Upper lobe of left lung (tissue), 4 donors: ENCODE measurements at regions not wholly inside any gene's neighbourhood (a gene's known extent, or its start where the extent isn't known, plus 50 kb on each side); places are given as distances from the start of the nearest gene placed in this dataset.

Experiments used
- EP300 ChIP-seq, 4 donors: sonication (generic); formaldehyde crosslinking; IDR thresholded peaks; one replicate each; pipeline ENCODE4 v1.5.1; 2017; ENCODE audit warnings: antibody characterized with exemption in 4 of 4, control low read depth in 2 of 4
- POLR2A ChIP-seq, 4 donors: fragments of 450-650 bp; IDR thresholded peaks; one replicate each; pipeline ENCODE4 v1.5.1; 2016 to 2017; ENCODE audit warnings: antibody characterized with exemption in 4 of 4, mild to moderate bottlenecking in 2 of 4
- POLR2AphosphoS5 ChIP-seq, 2 donors: sonication (generic); formaldehyde crosslinking; IDR thresholded peaks; one replicate each; pipeline ENCODE4 v1.5.1; 2017; ENCODE audit warnings: antibody characterized with exemption in 2 of 2
- TF ChIP-seq, protein P1 (sequence below), 6 experiments: fragments of 450-650 bp in 4 of 6; fragments of 200-600 bp in 2 of 6; sonication (generic) in 2 of 6; IDR thresholded peaks; one replicate each; pipeline ENCODE4 v1.5.1; 2016 to 2019; ENCODE audit warnings: antibody characterized with exemption in 6 of 6

DNA sequence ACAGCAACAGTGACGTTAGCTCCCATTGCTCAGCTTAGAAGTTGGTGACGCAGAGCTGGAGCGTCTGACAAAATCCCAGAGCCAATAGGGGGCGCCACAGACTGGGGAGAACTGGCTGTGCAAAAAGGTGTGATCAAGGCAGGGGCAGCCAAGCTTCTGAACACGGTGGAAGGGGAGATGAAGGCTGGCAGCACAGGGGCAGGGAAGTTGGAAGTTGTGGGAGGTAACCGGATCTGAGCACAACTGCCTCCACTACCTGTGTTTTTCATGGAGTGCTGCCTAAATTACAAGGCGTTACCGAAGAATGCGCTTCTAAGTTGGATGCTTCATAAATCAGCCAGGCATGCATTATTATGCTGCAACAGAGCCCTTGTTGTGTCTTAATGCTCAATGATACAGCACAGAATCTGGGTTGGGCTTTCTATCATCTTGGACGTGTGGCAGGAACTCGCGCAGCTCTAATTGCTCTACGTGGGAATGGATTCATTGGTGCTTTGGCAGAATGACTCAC is 370.0 kb downstream of the SLC4A3 start:
- TF ChIP-seq EP300 (IDR thresholded peaks at IDR 0.05) (no peak), POLR2AphosphoS5 (IDR thresholded peaks at IDR 0.05) (no peak), POLR2A (IDR thresholded peaks at IDR 0.05) (no peak)
- TF ChIP-seq, protein P1, sequence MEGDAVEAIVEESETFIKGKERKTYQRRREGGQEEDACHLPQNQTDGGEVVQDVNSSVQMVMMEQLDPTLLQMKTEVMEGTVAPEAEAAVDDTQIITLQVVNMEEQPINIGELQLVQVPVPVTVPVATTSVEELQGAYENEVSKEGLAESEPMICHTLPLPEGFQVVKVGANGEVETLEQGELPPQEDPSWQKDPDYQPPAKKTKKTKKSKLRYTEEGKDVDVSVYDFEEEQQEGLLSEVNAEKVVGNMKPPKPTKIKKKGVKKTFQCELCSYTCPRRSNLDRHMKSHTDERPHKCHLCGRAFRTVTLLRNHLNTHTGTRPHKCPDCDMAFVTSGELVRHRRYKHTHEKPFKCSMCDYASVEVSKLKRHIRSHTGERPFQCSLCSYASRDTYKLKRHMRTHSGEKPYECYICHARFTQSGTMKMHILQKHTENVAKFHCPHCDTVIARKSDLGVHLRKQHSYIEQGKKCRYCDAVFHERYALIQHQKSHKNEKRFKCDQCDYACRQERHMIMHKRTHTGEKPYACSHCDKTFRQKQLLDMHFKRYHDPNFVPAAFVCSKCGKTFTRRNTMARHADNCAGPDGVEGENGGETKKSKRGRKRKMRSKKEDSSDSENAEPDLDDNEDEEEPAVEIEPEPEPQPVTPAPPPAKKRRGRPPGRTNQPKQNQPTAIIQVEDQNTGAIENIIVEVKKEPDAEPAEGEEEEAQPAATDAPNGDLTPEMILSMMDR (IDR thresholded peaks at IDR 0.05), result peak in 2 of 6 experiments; percentile 9 to 18
